ENCODE measurements at regions not wholly inside any gene's neighbourhood (a gene's known extent, or its start where the extent isn't known, plus 50 kb on each side); places are given as distances from the start of the nearest gene placed in this dataset.

GRCh38 chr2:67462738-67463496 is 65.8 kb downstream of the ETAA1 start:
- DNase-seq (ENCODE audit: low spot score) (no peak), ATAC-seq (no peak), FAIRE-seq (no peak)
- no TSS peak for BruUV-seq (replicated peaks)
- ChIA-PET POLR2A (no interaction called here), CTCF (ENCODE audit: low intra/inter-chr PET ratio, low total read pairs) (no interaction called here)
- no peak overlapping the region for H3K4me3 ChIP-seq (replicated peaks in 1 of 3; ENCODE audit: insufficient read depth in 1 of 3, low read depth in 2 of 3, low read length in 3 of 3)
- H3K36me3 ChIP-seq (replicated peaks in 1 of 2; ENCODE audit: control insufficient read depth in 1 of 2, insufficient read depth in 2 of 2, low read length in 2 of 2): no peaks in the 10 kb centered on the region
- in situ Hi-C loops (cut with HindIII; ENCODE audit: extremely low pct_ligation_motif_present, low pct_unique_long_range_greater_than_20kb) (no loop called here), intact Hi-C loops (cut with micrococcal nuclease; ENCODE audit: unreplicated experiment) (no loop called here)
- H3K27ac ChIP-seq (ENCODE audit: extremely low read length, insufficient read depth, low read length): no peak overlapping the region
- H3K4me2 ChIP-seq (ENCODE audit: low read depth, low read length): no peak overlapping the region
- H3K9ac ChIP-seq (ENCODE audit: insufficient read depth, low read depth, low read length): no peak overlapping the region
- no peaks in the 10 kb centered on the region for H3K4me1 ChIP-seq (ENCODE audit: insufficient read depth, low read length)
- H3K79me2 ChIP-seq (ENCODE audit: insufficient read depth, low read length): no peaks in the 10 kb centered on the region
- WGBS (ENCODE audit: low lambda C conversion rate): 32% methylated on average over 2 of the region's 2 CpGs
- no peaks in the 10 kb centered on the region for H4K20me1 ChIP-seq (ENCODE audit: insufficient read depth, low read length)
- no peaks in the 10 kb centered on the region for H3K27me3 ChIP-seq (ENCODE audit: control insufficient read depth in 1 of 2, insufficient read depth in 2 of 2, low read length in 2 of 2)
- H3K9me3 ChIP-seq (ENCODE audit: low read length): no peaks in the 10 kb centered on the region
- H2AFZ ChIP-seq (ENCODE audit: low read length): no peak overlapping the region
- TF ChIP-seq TFDP2 (CRISPR knock-in tag; IDR thresholded peaks at IDR 0.05): no peak
- TF ChIP-seq SKIL (CRISPR knock-in tag; IDR thresholded peaks at IDR 0.05; ENCODE audit: borderline replicate concordance): no peak
- TF ChIP-seq ZNF224 (CRISPR knock-in tag; IDR thresholded peaks at IDR 0.05): no peak
- TF ChIP-seq FOXA3 (CRISPR knock-in tag; IDR thresholded peaks at IDR 0.05): no peak

DNA sequence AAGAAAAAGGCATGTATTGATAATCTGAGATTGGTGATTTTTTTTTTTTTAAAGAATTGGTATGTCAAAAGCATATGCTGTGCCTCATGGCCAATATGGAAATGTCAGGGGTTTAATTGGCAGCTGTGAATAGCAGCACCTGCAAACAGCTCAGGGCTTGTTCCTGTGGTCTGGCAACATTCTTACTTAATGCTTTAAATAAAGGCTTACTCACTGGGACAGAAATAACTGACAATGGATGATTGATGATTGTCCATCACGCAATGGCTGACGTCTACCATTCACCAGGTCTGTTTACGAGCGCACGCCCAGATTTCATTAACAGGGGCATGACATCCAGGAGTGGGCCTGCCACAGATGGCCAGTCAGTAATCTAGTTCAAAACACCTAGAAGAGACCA is 66.7 kb downstream of the ETAA1 start:
- no peak overlapping the region for H3K4me3 ChIP-seq (replicated peaks in 1 of 3; ENCODE audit: insufficient read depth in 1 of 3, low read depth in 2 of 3, low read length in 3 of 3)
- H3K36me3 ChIP-seq (replicated peaks in 1 of 2; ENCODE audit: control insufficient read depth in 1 of 2, insufficient read depth in 2 of 2, low read length in 2 of 2): no peaks in the 10 kb centered on the region
- H3K4me2 ChIP-seq (ENCODE audit: low read depth, low read length): no peak overlapping the region
- no TSS peak for BruUV-seq (replicated peaks)
- CTCF ChIA-PET (ENCODE audit: low intra/inter-chr PET ratio, low total read pairs): no interaction called here
- no peak for FAIRE-seq
- H3K4me1 ChIP-seq (ENCODE audit: insufficient read depth, low read length): no peaks in the 10 kb centered on the region
- 64% methylated on average over 5 of the region's 5 CpGs for WGBS (ENCODE audit: low lambda C conversion rate)
- no peaks in the 10 kb centered on the region for H3K27me3 ChIP-seq (ENCODE audit: control insufficient read depth in 1 of 2, insufficient read depth in 2 of 2, low read length in 2 of 2)
- in situ Hi-C loops (cut with HindIII; ENCODE audit: extremely low pct_ligation_motif_present, low pct_unique_long_range_greater_than_20kb): no loop called here
- no peak overlapping the region for H3K9ac ChIP-seq (ENCODE audit: insufficient read depth, low read depth, low read length)
- H3K27ac ChIP-seq (ENCODE audit: extremely low read length, insufficient read depth, low read length): no peak overlapping the region
- intact Hi-C loops (cut with micrococcal nuclease; ENCODE audit: unreplicated experiment): no loop called here
- POLR2A ChIA-PET: no interaction called here
- no peak for ATAC-seq
- no peaks in the 10 kb centered on the region for H3K79me2 ChIP-seq (ENCODE audit: insufficient read depth, low read length)
- no peak overlapping the region for H2AFZ ChIP-seq (ENCODE audit: low read length)
- H4K20me1 ChIP-seq (ENCODE audit: insufficient read depth, low read length): no peaks in the 10 kb centered on the region
- no peaks in the 10 kb centered on the region for H3K9me3 ChIP-seq (ENCODE audit: low read length)
- no peak for DNase-seq (ENCODE audit: low spot score)
- TF ChIP-seq ZNF232 (CRISPR knock-in tag; IDR thresholded peaks at IDR 0.05; ENCODE audit: borderline replicate concordance) (no peak), NFAT5 (CRISPR knock-in tag; IDR thresholded peaks at IDR 0.05) (no peak), MTA1 (CRISPR knock-in tag; IDR thresholded peaks at IDR 0.05; ENCODE audit: borderline replicate concordance) (no peak), ZNF563 (CRISPR knock-in tag; IDR thresholded peaks at IDR 0.05) (no peak), ZNF274 (CRISPR knock-in tag; IDR thresholded peaks at IDR 0.05) (no peak), KMT2B (CRISPR knock-in tag; IDR thresholded peaks at IDR 0.05) (no peak)
